ENCODE measurements at regions not wholly inside any gene's neighbourhood (a gene's known extent, or its start where the extent isn't known, plus 50 kb on each side); places are given as distances from the start of the nearest gene placed in this dataset.

- Histone ChIP-seq H3K27me3 (ENCODE audit: control insufficient read depth, low read length) (no peaks in the 10 kb centered on the region), H3K36me3 (ENCODE audit: control insufficient read depth, low read length) (no peaks in the 10 kb centered on the region), H3K79me2 (ENCODE audit: control insufficient read depth, low read length) (no peaks in the 10 kb centered on the region), H3K9me2 (replicated peaks; ENCODE audit: control insufficient read depth, low read length) (no peaks in the 10 kb centered on the region), H3K4me2 (ENCODE audit: low read length) (no peak overlapping the region), H3F3A (ENCODE audit: control insufficient read depth, insufficient read depth) (no peaks in the 10 kb centered on the region), H3K4me3 (ENCODE audit: low read length) (no peak overlapping the region), H3K4me1 (ENCODE audit: control insufficient read depth, low read length) (no peaks in the 10 kb centered on the region), H4K20me1 (ENCODE audit: control insufficient read depth, insufficient read depth, low read depth, low read length) (no peaks in the 10 kb centered on the region), H3K27ac (ENCODE audit: low read depth, low read length) (no peak overlapping the region), H3K9me3 (ENCODE audit: control insufficient read depth, insufficient read depth, low read length) (peaks cover 9% of the 10 kb centered on the region; the same call in 1 of the 2 replicates)
- no peak for TF ChIP-seq EZH2phosphoT487 (IDR thresholded peaks at IDR 0.05; ENCODE audit: borderline replicate concordance, low read length)
- no peak for TF ChIP-seq CTCF (IDR thresholded peaks at IDR 0.05; ENCODE audit: low read depth, low read length, poor library complexity, severe bottlenecking)
These were observed 1054.3 kb upstream of the TENM4 start for GRCh38 chr11:80495116-80495515.

- Histone ChIP-seq H3K36me3 (ENCODE audit: control insufficient read depth, low read length) (no peaks in the 10 kb centered on the region), H3K9me3 (ENCODE audit: control insufficient read depth, insufficient read depth, low read length) (no peaks in the 10 kb centered on the region), H3K27ac (ENCODE audit: low read depth, low read length) (no peak overlapping the region), H3F3A (ENCODE audit: control insufficient read depth, insufficient read depth) (no peaks in the 10 kb centered on the region), H3K79me2 (ENCODE audit: control insufficient read depth, low read length) (no peaks in the 10 kb centered on the region), H3K4me1 (ENCODE audit: control insufficient read depth, low read length) (no peaks in the 10 kb centered on the region), H3K4me3 (ENCODE audit: low read length) (no peak overlapping the region), H3K9me2 (replicated peaks; ENCODE audit: control insufficient read depth, low read length) (no peaks in the 10 kb centered on the region), H3K27me3 (ENCODE audit: control insufficient read depth, low read length) (no peaks in the 10 kb centered on the region), H3K4me2 (ENCODE audit: low read length) (no peak overlapping the region), H4K20me1 (ENCODE audit: control insufficient read depth, insufficient read depth, low read depth, low read length) (no peaks in the 10 kb centered on the region)
- no peak for TF ChIP-seq CTCF (IDR thresholded peaks at IDR 0.05; ENCODE audit: low read depth, low read length, poor library complexity, severe bottlenecking)
- TF ChIP-seq EZH2phosphoT487 (IDR thresholded peaks at IDR 0.05; ENCODE audit: borderline replicate concordance, low read length), result no peak
These were observed 1047.1 kb upstream of the TENM4 start for GRCh38 chr11:80487952-80488351.

GRCh38 chr11:80486678-80487077 is 1045.8 kb upstream of the TENM4 start:
- H3K4me1 ChIP-seq (ENCODE audit: control insufficient read depth, low read length), result no peaks in the 10 kb centered on the region
- no peaks in the 10 kb centered on the region for H3F3A ChIP-seq (ENCODE audit: control insufficient read depth, insufficient read depth)
- H3K27me3 ChIP-seq (ENCODE audit: control insufficient read depth, low read length), result no peaks in the 10 kb centered on the region
- H4K20me1 ChIP-seq (ENCODE audit: control insufficient read depth, insufficient read depth, low read depth, low read length), result no peaks in the 10 kb centered on the region
- H3K9me2 ChIP-seq (replicated peaks; ENCODE audit: control insufficient read depth, low read length), result no peaks in the 10 kb centered on the region
- no peaks in the 10 kb centered on the region for H3K9me3 ChIP-seq (ENCODE audit: control insufficient read depth, insufficient read depth, low read length)
- no peak overlapping the region for H3K27ac ChIP-seq (ENCODE audit: low read depth, low read length)
- H3K4me3 ChIP-seq (ENCODE audit: low read length), result no peak overlapping the region
- no peak for TF ChIP-seq CTCF (IDR thresholded peaks at IDR 0.05; ENCODE audit: low read depth, low read length, poor library complexity, severe bottlenecking)
- TF ChIP-seq EZH2phosphoT487 (IDR thresholded peaks at IDR 0.05; ENCODE audit: borderline replicate concordance, low read length), result no peak
- H3K79me2 ChIP-seq (ENCODE audit: control insufficient read depth, low read length), result no peaks in the 10 kb centered on the region
- H3K4me2 ChIP-seq (ENCODE audit: low read length), result no peak overlapping the region
- no peaks in the 10 kb centered on the region for H3K36me3 ChIP-seq (ENCODE audit: control insufficient read depth, low read length)

GRCh38 chr11:80477178-80477577 is 1036.3 kb upstream of the TENM4 start:
- Histone ChIP-seq H3K79me2 (ENCODE audit: control insufficient read depth, low read length) (no peaks in the 10 kb centered on the region), H3K9me2 (replicated peaks; ENCODE audit: control insufficient read depth, low read length) (no peaks in the 10 kb centered on the region), H3K4me1 (ENCODE audit: control insufficient read depth, low read length) (no peaks in the 10 kb centered on the region), H3K27me3 (ENCODE audit: control insufficient read depth, low read length) (no peaks in the 10 kb centered on the region), H3K4me3 (ENCODE audit: low read length) (no peak overlapping the region), H3K4me2 (ENCODE audit: low read length) (no peak overlapping the region), H4K20me1 (ENCODE audit: control insufficient read depth, insufficient read depth, low read depth, low read length) (no peaks in the 10 kb centered on the region), H3K36me3 (ENCODE audit: control insufficient read depth, low read length) (no peaks in the 10 kb centered on the region), H3F3A (ENCODE audit: control insufficient read depth, insufficient read depth) (no peaks in the 10 kb centered on the region), H3K9me3 (ENCODE audit: control insufficient read depth, insufficient read depth, low read length) (no peaks in the 10 kb centered on the region), H3K27ac (ENCODE audit: low read depth, low read length) (no peak overlapping the region)
- TF ChIP-seq CTCF (IDR thresholded peaks at IDR 0.05; ENCODE audit: low read depth, low read length, poor library complexity, severe bottlenecking), result no peak
- TF ChIP-seq EZH2phosphoT487 (IDR thresholded peaks at IDR 0.05; ENCODE audit: borderline replicate concordance, low read length), result no peak
